CD4-positive, alpha-beta T cell treated with Interleukin-15 for 4 hours (primary cell): ENCODE measurements at regions not wholly inside any gene's neighbourhood (a gene's known extent, or its start where the extent isn't known, plus 50 kb on each side); places are given as distances from the start of the nearest gene placed in this dataset.
"Not testable (repeated sequence)": the region's sequence is repeated elsewhere in the genome, so short reads cannot be mapped to it uniquely, and the experiment has no call there.

Experiments used
- DNase-seq: peaks from one replicate; pipeline ENCODE4 v3.0.0-alpha.2; 2020; ENCODE audit warnings: low spot score

DNA sequence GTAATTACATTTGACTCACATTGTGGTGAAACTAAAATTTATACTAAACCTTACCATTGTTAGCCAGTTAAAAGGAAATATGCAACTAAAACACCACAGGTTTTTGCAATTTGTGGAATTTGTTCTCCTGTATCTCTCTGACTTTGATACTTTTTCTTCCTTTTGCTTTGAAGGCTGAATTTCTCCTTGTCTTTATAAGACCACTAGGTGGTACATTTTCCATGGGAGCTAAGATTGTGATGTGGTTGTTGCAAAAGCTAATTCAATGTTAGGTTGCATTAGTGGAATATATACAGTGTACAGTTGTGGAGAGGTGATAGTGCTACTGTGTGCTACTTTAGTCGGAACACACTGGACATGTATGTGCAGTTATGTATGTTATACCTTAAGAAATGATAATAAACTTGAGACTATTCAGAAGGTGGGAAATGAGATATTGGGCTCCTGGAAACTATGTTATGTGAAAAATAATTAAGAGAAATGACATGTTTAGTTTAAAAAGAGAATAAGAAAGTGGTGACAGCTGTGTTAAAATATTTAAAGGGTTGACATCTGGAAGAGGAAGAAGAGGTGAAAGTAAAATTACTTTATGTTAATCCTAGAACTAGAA, 70.3 kb downstream of the ARL9 start:
- DNase-seq, result peak; percentile 20

- DNase-seq, result not testable (repeated sequence)
Observed at GRCh38 chr4:56592417-56592816, 86.8 kb downstream of the ARL9 start.
